ENCODE measurements at regions not wholly inside any gene's neighbourhood (a gene's known extent, or its start where the extent isn't known, plus 50 kb on each side); places are given as distances from the start of the nearest gene placed in this dataset.

DNA sequence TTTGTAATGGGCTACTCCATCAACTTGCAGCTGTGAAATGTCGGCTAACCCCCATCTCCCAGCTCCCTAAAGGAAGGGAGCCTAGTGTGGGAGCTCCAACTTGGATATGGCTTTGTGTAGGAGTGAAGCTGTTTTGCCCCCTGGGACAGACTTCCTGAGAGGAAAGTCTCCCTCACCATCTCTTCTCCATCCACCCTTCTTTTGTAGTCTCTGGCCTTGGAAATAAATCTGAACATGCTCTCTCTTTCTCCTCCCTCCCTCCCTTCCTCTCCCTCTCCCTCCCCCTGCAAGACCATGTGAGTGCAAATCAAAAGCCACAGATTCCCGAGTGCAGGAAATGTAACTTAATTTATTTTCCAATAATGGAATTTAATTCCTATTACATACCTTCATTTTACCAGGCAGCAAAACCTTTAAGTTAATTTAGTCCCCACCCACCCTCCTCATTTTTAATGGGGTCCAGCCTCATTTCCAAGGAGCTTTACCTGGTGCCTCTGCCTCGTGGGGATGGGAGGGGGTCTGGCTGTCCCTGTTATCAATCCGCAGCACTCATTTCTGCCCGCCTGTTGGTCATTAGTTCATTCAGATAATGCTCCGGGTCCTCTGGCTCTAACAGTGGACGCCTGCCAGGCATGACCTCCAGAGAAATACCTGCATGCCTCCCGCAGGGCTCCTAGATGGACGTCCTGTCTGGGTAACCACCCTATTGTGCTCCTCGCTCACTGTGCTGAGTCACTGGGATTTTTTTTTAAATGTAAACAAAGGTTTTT lies 122.9 kb upstream of the TAF11L2 start:
- TF ChIP-seq CTCF (IDR thresholded peaks at IDR 0.05): no peak
- no peak for TF ChIP-seq POLR2A (IDR thresholded peaks at IDR 0.05)
